HEK293 (cell line): ENCODE measurements at regions not wholly inside any gene's neighbourhood (a gene's known extent, or its start where the extent isn't known, plus 50 kb on each side); places are given as distances from the start of the nearest gene placed in this dataset.

Source experiments
- CTCF ChIA-PET: fragments of 350-600 bp; formaldehyde crosslinking; extraction: SDS; loops from one replicate; lab custom pipeline; 2021; ENCODE audit warnings: antibody characterized with exemption; lab: Yijun Ruan, JAX
- POLR2A ChIA-PET: fragments of 300-600 bp; formaldehyde crosslinking; extraction: SDS; loops from one replicate; lab custom pipeline; 2020; ENCODE audit warnings: antibody characterized with exemption, inconsistent platforms; lab: Yijun Ruan, JAX
- H3K27ac ChIP-seq: fragments of 200-500 bp; sonication (Bioruptor generic); 2 replicates; pipeline ENCODE4 v1.5.1; 2014; ENCODE audit warnings: low read depth, low read length, control low read depth, inconsistent platforms; ENCODE audit errors: extremely low read depth
- H3K36me3 ChIP-seq, 2 experiments: fragments of 200-500 bp in 1 of 2; sonication (Bioruptor generic) in 1 of 2; 1 replicate in 1 of 2; 2 replicates in 1 of 2; pipeline ENCODE4 v1.5.1; 2014 to 2017; ENCODE audit warnings: inconsistent platforms in 2 of 2, low read length in 2 of 2; ENCODE audit not compliant: control insufficient read depth in 2 of 2, insufficient read depth in 1 of 2
- H3K4me1 ChIP-seq: fragments of 200-500 bp; sonication (Bioruptor generic); 2 replicates; pipeline ENCODE4 v1.5.1; 2014; ENCODE audit warnings: mild to moderate bottlenecking, low read length, inconsistent platforms; ENCODE audit not compliant: control insufficient read depth, insufficient read depth
- H3K4me3 ChIP-seq: 2 replicates; pipeline ENCODE4 v1.5.1; 2011; ENCODE audit warnings: low read depth, mild to moderate bottlenecking, control low read depth, low read length, moderate library complexity
- H3K9me3 ChIP-seq: fragments of 200-500 bp; sonication (Bioruptor generic); 2 replicates; pipeline ENCODE4 v1.5.1; 2014; ENCODE audit warnings: low read depth, low read length, inconsistent platforms; ENCODE audit not compliant: control insufficient read depth, insufficient read depth
- GLIS1 ChIP-seq: fragments of 450-650 bp; formaldehyde crosslinking; IDR thresholded peaks from 2 replicates; pipeline ENCODE4 v1.5.1; 2016; ENCODE audit warnings: missing biosample characterization, missing genetic modification characterization
- IKZF3 ChIP-seq: fragments of 450-650 bp; IDR thresholded peaks from 2 replicates; pipeline ENCODE4 v1.5.0; 2018; ENCODE audit warnings: missing biosample characterization, mild to moderate bottlenecking, missing genetic modification characterization, moderate library complexity
- KLF9 ChIP-seq: fragments of 450-650 bp; formaldehyde crosslinking; IDR thresholded peaks from 2 replicates; pipeline ENCODE4 v1.5.1; 2016; ENCODE audit warnings: missing biosample characterization, missing genetic modification characterization, low read depth
- PRDM6 ChIP-seq: fragments of 450-650 bp; formaldehyde crosslinking; IDR thresholded peaks from 2 replicates; pipeline ENCODE4 v1.5.1; 2017; ENCODE audit warnings: missing biosample characterization, missing genetic modification characterization
- ZBTB20 ChIP-seq: fragments of 450-650 bp; formaldehyde crosslinking; IDR thresholded peaks from 2 replicates; pipeline ENCODE4 v1.5.1; 2016; ENCODE audit warnings: missing biosample characterization, missing genetic modification characterization
- ZBTB8A ChIP-seq: fragments of 450-650 bp; formaldehyde crosslinking; IDR thresholded peaks from 2 replicates; pipeline ENCODE4 v1.5.1; 2016; ENCODE audit warnings: missing biosample characterization, missing genetic modification characterization
- ZEB2 ChIP-seq: fragments of 450-650 bp; formaldehyde crosslinking; IDR thresholded peaks from 2 replicates; pipeline ENCODE4 v1.5.1; 2016; ENCODE audit warnings: missing biosample characterization, missing genetic modification characterization
- ZFP3 ChIP-seq: fragments of 450-650 bp; formaldehyde crosslinking; IDR thresholded peaks from 2 replicates; pipeline ENCODE4 v1.5.1; 2016; ENCODE audit warnings: low read depth, missing biosample characterization, missing genetic modification characterization
- ZFP69B ChIP-seq: fragments of 450-650 bp; formaldehyde crosslinking; IDR thresholded peaks from 2 replicates; pipeline ENCODE4 v1.5.1; 2016; ENCODE audit warnings: missing biosample characterization, missing genetic modification characterization
- ZNF16 ChIP-seq: fragments of 450-650 bp; formaldehyde crosslinking; IDR thresholded peaks from 2 replicates; pipeline ENCODE4 v1.5.1; 2016; ENCODE audit warnings: low read depth, missing biosample characterization, missing genetic modification characterization
- ZNF2 ChIP-seq: fragments of 450-650 bp; formaldehyde crosslinking; IDR thresholded peaks from 2 replicates; pipeline ENCODE4 v1.5.1; 2016; ENCODE audit warnings: missing biosample characterization, missing genetic modification characterization
- ZNF274 ChIP-seq, 2 experiments: fragments of 200-500 bp in 1 of 2; fragments of 450-650 bp in 1 of 2; sonication (Bioruptor generic) in 1 of 2; formaldehyde crosslinking in 1 of 2; IDR thresholded peaks; 2 replicates each; pipeline versions ENCODE4 v1.5.1 to v1.6.1; 2014 to 2016; ENCODE audit warnings: borderline replicate concordance in 1 of 2, inconsistent platforms in 1 of 2, low read length in 1 of 2, missing biosample characterization in 1 of 2, missing genetic modification characterization in 1 of 2
- ZNF423 ChIP-seq: fragments of 450-650 bp; formaldehyde crosslinking; IDR thresholded peaks from 2 replicates; pipeline ENCODE4 v1.5.1; 2016; ENCODE audit warnings: missing biosample characterization, missing genetic modification characterization
- ZNF473 ChIP-seq: fragments of 450-650 bp; formaldehyde crosslinking; IDR thresholded peaks from 2 replicates; pipeline ENCODE4 v1.5.1; 2017; ENCODE audit warnings: missing biosample characterization, missing genetic modification characterization
- ZNF510 ChIP-seq: fragments of 450-650 bp; formaldehyde crosslinking; IDR thresholded peaks from 2 replicates; pipeline ENCODE4 v1.5.1; 2018; ENCODE audit warnings: mild to moderate bottlenecking, missing genetic modification characterization, missing biosample characterization; ENCODE audit not compliant: insufficient replicate concordance
- ZNF514 ChIP-seq: fragments of 450-650 bp; formaldehyde crosslinking; IDR thresholded peaks from 2 replicates; pipeline ENCODE4 v1.5.1; 2016; ENCODE audit warnings: missing biosample characterization, missing genetic modification characterization
- ZNF548 ChIP-seq: fragments of 450-650 bp; formaldehyde crosslinking; IDR thresholded peaks from 2 replicates; pipeline ENCODE4 v1.5.1; 2016; ENCODE audit warnings: missing biosample characterization, missing genetic modification characterization
- ZNF623 ChIP-seq: fragments of 450-650 bp; formaldehyde crosslinking; IDR thresholded peaks from 2 replicates; pipeline ENCODE4 v1.5.1; 2016; ENCODE audit warnings: missing biosample characterization, missing genetic modification characterization
- ZNF645 ChIP-seq: fragments of 450-650 bp; formaldehyde crosslinking; IDR thresholded peaks from 2 replicates; pipeline ENCODE4; 2016; ENCODE audit warnings: missing biosample characterization, missing genetic modification characterization
- ZNF692 ChIP-seq: fragments of 450-650 bp; formaldehyde crosslinking; IDR thresholded peaks from 2 replicates; pipeline ENCODE4 v1.5.1; 2016; ENCODE audit warnings: missing biosample characterization, missing genetic modification characterization
- ZNF777 ChIP-seq: fragments of 450-650 bp; formaldehyde crosslinking; IDR thresholded peaks from 2 replicates; pipeline ENCODE4 v1.5.1; 2017; ENCODE audit warnings: missing biosample characterization, missing genetic modification characterization, borderline replicate concordance
- ZNF791 ChIP-seq: fragments of 450-650 bp; formaldehyde crosslinking; IDR thresholded peaks from 2 replicates; pipeline ENCODE4 v1.5.1; 2016; ENCODE audit warnings: missing biosample characterization, missing genetic modification characterization
- ZNF792 ChIP-seq: fragments of 450-650 bp; formaldehyde crosslinking; IDR thresholded peaks from 2 replicates; pipeline ENCODE4 v1.5.1; 2016; ENCODE audit warnings: missing biosample characterization, missing genetic modification characterization
- ZSCAN30 ChIP-seq: fragments of 450-650 bp; IDR thresholded peaks from 2 replicates; pipeline ENCODE4 v1.5.1; 2018; ENCODE audit warnings: missing biosample characterization, mild to moderate bottlenecking, missing genetic modification characterization, moderate library complexity
- ZXDB ChIP-seq: fragments of 450-650 bp; formaldehyde crosslinking; IDR thresholded peaks from 2 replicates; pipeline ENCODE4 v1.5.1; 2016; ENCODE audit warnings: missing biosample characterization, missing genetic modification characterization

GRCh38 chr2:6353669-6354068 is 512.0 kb downstream of the CMPK2 start (continued):
- TF ChIP-seq ZNF473 (tag by site-specific recombination) = no peak
- TF ChIP-seq ZNF274 (IDR thresholded peaks at IDR 0.05; ENCODE audit: low read length) = no peak
- TF ChIP-seq ZNF274 (tag by site-specific recombination; IDR thresholded peaks at IDR 0.05; ENCODE audit: borderline replicate concordance) = no peak
- no peak for TF ChIP-seq IKZF3
- TF ChIP-seq PRDM6 (tag by site-specific recombination) = no peak
- TF ChIP-seq, all 188 proteins: peak for 0

GRCh38 chr2:6354546-6354945 is 511.2 kb downstream of the CMPK2 start:
- Histone ChIP-seq H3K27ac (no peak overlapping the region), H3K4me3 (no peak overlapping the region), H3K9me3 (no peaks in the 10 kb centered on the region), H3K36me3 (no peaks in the 10 kb centered on the region), H3K4me1 (no peaks in the 10 kb centered on the region)
- ChIA-PET CTCF (interaction anchor here (0.7 to 1.9 kb wide), 3 partner anchors 17 to 469 kb away, joined by 3 to 4 read pairs (median 3); no protein-coding TSS in a partner anchor), POLR2A (no interaction called here)
- no peak for TF ChIP-seq ZSCAN30 (tag by site-specific recombination)
- TF ChIP-seq ZBTB8A (tag by site-specific recombination) = no peak
- TF ChIP-seq GLIS1 = no peak
- TF ChIP-seq ZNF645 (tag by site-specific recombination) = no peak
- no peak for TF ChIP-seq ZNF510 (tag by site-specific recombination)
- no peak for TF ChIP-seq ZNF777
- no peak for TF ChIP-seq ZNF623 (tag by site-specific recombination)
- no peak for TF ChIP-seq ZFP69B (tag by site-specific recombination)
- no peak for TF ChIP-seq ZFP3 (tag by site-specific recombination)
- no peak for TF ChIP-seq ZNF16 (tag by site-specific recombination)
- TF ChIP-seq ZNF423 (tag by site-specific recombination) = no peak
- TF ChIP-seq ZXDB (tag by site-specific recombination) = no peak
- TF ChIP-seq ZNF2 = no peak
- TF ChIP-seq ZNF692 (tag by site-specific recombination) = no peak

GRCh38 chr2:6355886-6356761 is 509.6 kb downstream of the CMPK2 start:
- ChIA-PET CTCF (no interaction called here), POLR2A (no interaction called here)
- Histone ChIP-seq H3K4me3 (no peak overlapping the region), H3K27ac (no peak overlapping the region), H3K36me3 (no peaks in the 10 kb centered on the region), H3K4me1 (no peaks in the 10 kb centered on the region), H3K9me3 (no peaks in the 10 kb centered on the region)
- no peak for TF ChIP-seq ZBTB20 (tag by site-specific recombination)
- TF ChIP-seq ZNF792 (tag by site-specific recombination) = no peak
- no peak for TF ChIP-seq KLF9 (tag by site-specific recombination)
- no peak for TF ChIP-seq ZEB2 (tag by site-specific recombination)
- TF ChIP-seq ZFP69B (tag by site-specific recombination) = no peak
- TF ChIP-seq ZNF791 = no peak
- no peak for TF ChIP-seq ZNF548 (tag by site-specific recombination)
- TF ChIP-seq ZNF514 = no peak
